Activated CD4-positive, alpha-beta memory T cell treated with anti-CD3 and anti-CD28 coated beads, Interleukin-2, amount 10 ng/mL, durations not matched to agents 7 days and 5 days (primary cell): ENCODE measurements at regions not wholly inside any gene's neighbourhood (a gene's known extent, or its start where the extent isn't known, plus 50 kb on each side); places are given as distances from the start of the nearest gene placed in this dataset.
"Not testable (repeated sequence)": the region's sequence is repeated elsewhere in the genome, so short reads cannot be mapped to it uniquely, and the experiment has no call there.

Source experiments
- CTCF ChIA-PET: fragments of 350-600 bp; sonication (Branson Sonifier 250); formaldehyde crosslinking; loops from one replicate; lab custom pipeline; 2021; ENCODE audit warnings: antibody characterized with exemption, inconsistent platforms; lab: Charles Lee
- POLR2A ChIA-PET: fragments of 350-600 bp; sonication (Branson Sonifier 250); formaldehyde crosslinking; loops from one replicate; lab custom pipeline; 2021; ENCODE audit warnings: antibody characterized with exemption; lab: Charles Lee
- DNase-seq: peaks from one replicate; pipeline ENCODE4 v3.0.0-alpha.2; 2020
- H3K27ac Mint-ChIP-seq: one replicate; pipeline ENCODE4 v1.8.0; 2021; ENCODE audit warnings: mild to moderate bottlenecking, mixed read lengths
- H3K27me3 Mint-ChIP-seq: one replicate; pipeline ENCODE4 v1.8.0; 2021; ENCODE audit warnings: mixed read lengths
- H3K36me3 Mint-ChIP-seq: one replicate; pipeline ENCODE4 v1.8.0; 2021; ENCODE audit warnings: low read depth, mixed read lengths
- H3K4me1 Mint-ChIP-seq: one replicate; pipeline ENCODE4 v1.8.0; 2021; ENCODE audit warnings: mixed read lengths
- H3K4me3 Mint-ChIP-seq: one replicate; pipeline ENCODE4 v1.8.0; 2021; ENCODE audit warnings: mild to moderate bottlenecking, mixed read lengths
- H3K9me3 Mint-ChIP-seq: one replicate; pipeline ENCODE4 v1.8.0; 2021; ENCODE audit warnings: mixed read lengths

GRCh38 chr12:128091101-128091720 lies 175.8 kb upstream of the TMEM132C start:
- Mint-ChIP-seq H3K4me1 (no peaks in the 10 kb centered on the region), H3K27ac (no peak overlapping the region), H3K27me3 (no peaks in the 10 kb centered on the region), H3K4me3 (no peak overlapping the region), H3K9me3 (peaks cover 6% of the 10 kb centered on the region), H3K36me3 (no peaks in the 10 kb centered on the region)
- ChIA-PET POLR2A (no interaction called here), CTCF (no interaction called here)
- DNase-seq, result no peak

GRCh38 chr12:128091951-128092382 lies 175.0 kb upstream of the TMEM132C start:
- no peak overlapping the region for H3K27ac Mint-ChIP-seq

GRCh38 chr12:128098730-128099129 lies 168.2 kb upstream of the TMEM132C start:
- DNase-seq, result no peak
- Mint-ChIP-seq H3K9me3 (peaks cover 8% of the 10 kb centered on the region), H3K27ac (no peak overlapping the region), H3K4me3 (no peak overlapping the region), H3K4me1 (no peaks in the 10 kb centered on the region), H3K27me3 (no peaks in the 10 kb centered on the region), H3K36me3 (no peaks in the 10 kb centered on the region)
- ChIA-PET CTCF (no interaction called here), POLR2A (no interaction called here)

More at GRCh38 chr12:128091951-128092382, 175.0 kb upstream of the TMEM132C start:
- DNase-seq, result no peak
- Mint-ChIP-seq H3K4me1 (no peaks in the 10 kb centered on the region), H3K9me3 (peaks cover 6% of the 10 kb centered on the region), H3K36me3 (no peaks in the 10 kb centered on the region), H3K27me3 (no peaks in the 10 kb centered on the region), H3K4me3 (no peak overlapping the region)
- CTCF ChIA-PET, result no interaction called here
- POLR2A ChIA-PET, result no interaction called here

- no peak overlapping the region for H3K4me3 Mint-ChIP-seq
- ChIA-PET CTCF (no interaction called here), POLR2A (no interaction called here)
- peaks cover 14% of the 10 kb centered on the region for H3K9me3 Mint-ChIP-seq
- H3K27ac Mint-ChIP-seq, result no peak overlapping the region
- H3K36me3 Mint-ChIP-seq, result no peaks in the 10 kb centered on the region
- H3K4me1 Mint-ChIP-seq, result no peaks in the 10 kb centered on the region
- no peaks in the 10 kb centered on the region for H3K27me3 Mint-ChIP-seq
- DNase-seq, result no peak
These were observed 163.8 kb upstream of the TMEM132C start for GRCh38 chr12:128103152-128103551.

GRCh38 chr12:128109236-128109635 lies 157.7 kb upstream of the TMEM132C start:
- no peak overlapping the region for H3K4me3 Mint-ChIP-seq
- H3K27ac Mint-ChIP-seq, result no peak overlapping the region
- H3K4me1 Mint-ChIP-seq, result no peaks in the 10 kb centered on the region
- H3K9me3 Mint-ChIP-seq, result peaks cover 11% of the 10 kb centered on the region
- no peaks in the 10 kb centered on the region for H3K27me3 Mint-ChIP-seq
- POLR2A ChIA-PET, result no interaction called here
- no peak for DNase-seq
- CTCF ChIA-PET, result no interaction called here
- no peaks in the 10 kb centered on the region for H3K36me3 Mint-ChIP-seq

- no peak overlapping the region for H3K4me3 Mint-ChIP-seq
- CTCF ChIA-PET, result no interaction called here
- peaks cover 14% of the 10 kb centered on the region for H3K9me3 Mint-ChIP-seq
These were observed 157.3 kb upstream of the TMEM132C start for GRCh38 chr12:128109636-128110035.

GRCh38 chr12:128111333-128111732 lies 155.6 kb upstream of the TMEM132C start:
- no peaks in the 10 kb centered on the region for H3K36me3 Mint-ChIP-seq
- no peaks in the 10 kb centered on the region for H3K27me3 Mint-ChIP-seq
- H3K4me3 Mint-ChIP-seq, result no peak overlapping the region
- CTCF ChIA-PET, result no interaction called here
- H3K4me1 Mint-ChIP-seq, result no peaks in the 10 kb centered on the region
- H3K9me3 Mint-ChIP-seq, result peaks cover 20% of the 10 kb centered on the region
- no peak for DNase-seq
- H3K27ac Mint-ChIP-seq, result no peak overlapping the region
- POLR2A ChIA-PET, result no interaction called here

More at GRCh38 chr12:128109636-128110035, 157.3 kb upstream of the TMEM132C start:
- DNase-seq, result no peak
- Mint-ChIP-seq H3K36me3 (no peaks in the 10 kb centered on the region), H3K27me3 (no peaks in the 10 kb centered on the region), H3K27ac (no peak overlapping the region), H3K4me1 (no peaks in the 10 kb centered on the region)
- POLR2A ChIA-PET, result no interaction called here

- DNase-seq, result no peak
- Mint-ChIP-seq H3K4me3 (no peak overlapping the region), H3K4me1 (no peaks in the 10 kb centered on the region), H3K27me3 (no peaks in the 10 kb centered on the region), H3K36me3 (no peaks in the 10 kb centered on the region), H3K9me3 (peaks cover 20% of the 10 kb centered on the region), H3K27ac (no peak overlapping the region)
- CTCF ChIA-PET, result no interaction called here
- POLR2A ChIA-PET, result no interaction called here
These were observed 155.0 kb upstream of the TMEM132C start for GRCh38 chr12:128111951-128112350.

GRCh38 chr12:128113250-128113649 lies 153.7 kb upstream of the TMEM132C start:
- H3K27ac Mint-ChIP-seq, CTCF ChIA-PET, H3K4me3 Mint-ChIP-seq, H3K27me3 Mint-ChIP-seq, H3K4me1 Mint-ChIP-seq, H3K36me3 Mint-ChIP-seq, POLR2A ChIA-PET, DNase-seq: not testable (repeated sequence)
- H3K9me3 Mint-ChIP-seq, result peaks cover 22% of the 10 kb centered on the region

- Mint-ChIP-seq H3K4me1 (no peaks in the 10 kb centered on the region), H3K27ac (no peak overlapping the region)
- CTCF ChIA-PET, result no interaction called here
These were observed 152.5 kb upstream of the TMEM132C start for GRCh38 chr12:128114485-128114884.

GRCh38 chr12:128116537-128116936 lies 150.4 kb upstream of the TMEM132C start:
- H3K27me3 Mint-ChIP-seq, result no peaks in the 10 kb centered on the region

More at GRCh38 chr12:128114485-128114884, 152.5 kb upstream of the TMEM132C start:
- H3K9me3 Mint-ChIP-seq, result peaks cover 22% of the 10 kb centered on the region
- POLR2A ChIA-PET, result no interaction called here
- no peak for DNase-seq
- no peaks in the 10 kb centered on the region for H3K27me3 Mint-ChIP-seq
- no peak overlapping the region for H3K4me3 Mint-ChIP-seq
- H3K36me3 Mint-ChIP-seq, result no peaks in the 10 kb centered on the region

GRCh38 chr12:128120035-128120434 lies 146.9 kb upstream of the TMEM132C start:
- no peak for DNase-seq
- no peak overlapping the region for H3K4me3 Mint-ChIP-seq
- ChIA-PET CTCF (no interaction called here), POLR2A (no interaction called here)
- H3K27ac Mint-ChIP-seq, result no peak overlapping the region
- H3K27me3 Mint-ChIP-seq, result no peaks in the 10 kb centered on the region
- H3K4me1 Mint-ChIP-seq, result no peaks in the 10 kb centered on the region
- H3K36me3 Mint-ChIP-seq, result no peaks in the 10 kb centered on the region
- H3K9me3 Mint-ChIP-seq, result peaks cover 16% of the 10 kb centered on the region

More at GRCh38 chr12:128116537-128116936, 150.4 kb upstream of the TMEM132C start:
- Mint-ChIP-seq H3K4me3 (no peak overlapping the region), H3K9me3 (peaks cover 22% of the 10 kb centered on the region), H3K27ac (no peak overlapping the region), H3K36me3 (no peaks in the 10 kb centered on the region), H3K4me1 (no peaks in the 10 kb centered on the region)
- ChIA-PET POLR2A (no interaction called here), CTCF (no interaction called here)
- DNase-seq, result no peak

- CTCF ChIA-PET, result no interaction called here
- Mint-ChIP-seq H3K4me3 (no peak overlapping the region), H3K4me1 (no peaks in the 10 kb centered on the region), H3K36me3 (no peaks in the 10 kb centered on the region), H3K27me3 (no peaks in the 10 kb centered on the region), H3K9me3 (peaks cover 7% of the 10 kb centered on the region), H3K27ac (no peak overlapping the region)
- POLR2A ChIA-PET, result no interaction called here
- DNase-seq, result no peak
These were observed 145.5 kb upstream of the TMEM132C start for GRCh38 chr12:128121424-128121823.

GRCh38 chr12:128123096-128123495 lies 143.9 kb upstream of the TMEM132C start:
- ChIA-PET CTCF (no interaction called here), POLR2A (no interaction called here)
- no peak overlapping the region for H3K4me3 Mint-ChIP-seq
- no peaks in the 10 kb centered on the region for H3K4me1 Mint-ChIP-seq
- no peak for DNase-seq
- no peak overlapping the region for H3K27ac Mint-ChIP-seq
- H3K36me3 Mint-ChIP-seq, result no peaks in the 10 kb centered on the region
- no peaks in the 10 kb centered on the region for H3K27me3 Mint-ChIP-seq
- H3K9me3 Mint-ChIP-seq, result peaks cover 4% of the 10 kb centered on the region
